WERI-Rb-1 (cell line): ENCODE measurements at regions not wholly inside any gene's neighbourhood (a gene's known extent, or its start where the extent isn't known, plus 50 kb on each side); places are given as distances from the start of the nearest gene placed in this dataset.

Source experiments
- DNase-seq: peaks from one replicate; pipeline ENCODE4 v3.0.0-alpha.2; 2020
- H3K27ac ChIP-seq: fragments of 250-450 bp; sonication (Bioruptor Pico); 2 replicates; pipeline ENCODE4 v1.5.1; 2020; ENCODE audit warnings: mild to moderate bottlenecking, moderate library complexity
- H3K27me3 ChIP-seq: fragments of 250-450 bp; sonication (Bioruptor Pico); 2 replicates; pipeline ENCODE4 v1.5.1; 2021; ENCODE audit warnings: mild to moderate bottlenecking, low read depth, moderate library complexity; ENCODE audit not compliant: insufficient read depth, severe bottlenecking
- H3K36me3 ChIP-seq: fragments of 250-450 bp; sonication (Bioruptor Pico); 2 replicates; pipeline ENCODE4 v1.5.1; 2020; ENCODE audit warnings: mild to moderate bottlenecking, moderate library complexity
- H3K4me3 ChIP-seq: 2 replicates; pipeline ENCODE4 v1.5.1; 2011; ENCODE audit warnings: low read depth, mild to moderate bottlenecking, control low read depth, low read length
- H3K9me3 ChIP-seq: fragments of 250-450 bp; sonication (Bioruptor Pico); 2 replicates; pipeline ENCODE4 v1.5.1; 2021; ENCODE audit warnings: mild to moderate bottlenecking, moderate library complexity; ENCODE audit not compliant: severe bottlenecking
- CTCF ChIP-seq: IDR thresholded peaks from 2 replicates; pipeline ENCODE4 v1.5.1; 2011; ENCODE audit warnings: low read depth, mild to moderate bottlenecking, control low read depth, inconsistent platforms, low read length

- TF ChIP-seq CTCF: no peak
- Histone ChIP-seq H3K4me3 (no peak overlapping the region), H3K27ac (no peak overlapping the region), H3K9me3 (no peaks in the 10 kb centered on the region), H3K36me3 (no peaks in the 10 kb centered on the region), H3K27me3 (no peaks in the 10 kb centered on the region)
- DNase-seq: no peak
Observed at GRCh38 chr11:109193880-109194279, 228.1 kb upstream of the C11orf87 start.

- Histone ChIP-seq H3K36me3 (no peaks in the 10 kb centered on the region), H3K27ac (no peak overlapping the region), H3K27me3 (no peaks in the 10 kb centered on the region), H3K4me3 (no peak overlapping the region), H3K9me3 (no peaks in the 10 kb centered on the region)
- no peak for TF ChIP-seq CTCF
- no peak for DNase-seq
Observed at GRCh38 chr11:109196016-109196415, 226.0 kb upstream of the C11orf87 start.

GRCh38 chr11:109197656-109198055, 224.3 kb upstream of the C11orf87 start:
- no peak for TF ChIP-seq CTCF
- no peaks in the 10 kb centered on the region for H3K9me3 ChIP-seq
- no peak for DNase-seq
- no peaks in the 10 kb centered on the region for H3K27me3 ChIP-seq
- no peak overlapping the region for H3K4me3 ChIP-seq
- H3K36me3 ChIP-seq: no peaks in the 10 kb centered on the region
- H3K27ac ChIP-seq: no peak overlapping the region

- H3K27ac ChIP-seq: no peak overlapping the region
- no peak for TF ChIP-seq CTCF
- no peak overlapping the region for H3K4me3 ChIP-seq
- no peaks in the 10 kb centered on the region for H3K36me3 ChIP-seq
- DNase-seq: no peak
- H3K27me3 ChIP-seq: no peaks in the 10 kb centered on the region
- peaks cover 9% of the 10 kb centered on the region for H3K9me3 ChIP-seq
Observed at GRCh38 chr11:109203176-109203575, 218.8 kb upstream of the C11orf87 start.

- Histone ChIP-seq H3K27me3 (no peaks in the 10 kb centered on the region), H3K27ac (no peak overlapping the region), H3K9me3 (peaks cover 9% of the 10 kb centered on the region), H3K4me3 (no peak overlapping the region), H3K36me3 (no peaks in the 10 kb centered on the region)
- no peak for DNase-seq
- TF ChIP-seq CTCF: no peak
Observed at GRCh38 chr11:109205312-109205711, 216.7 kb upstream of the C11orf87 start.

- no peak overlapping the region for H3K27ac ChIP-seq
- H3K4me3 ChIP-seq: no peak overlapping the region
- TF ChIP-seq CTCF: no peak
- no peak for DNase-seq
- no peaks in the 10 kb centered on the region for H3K27me3 ChIP-seq
- peaks cover 9% of the 10 kb centered on the region for H3K9me3 ChIP-seq
- no peaks in the 10 kb centered on the region for H3K36me3 ChIP-seq
Observed at GRCh38 chr11:109208121-109208520, 213.9 kb upstream of the C11orf87 start.
